Panc1 (cell line): ENCODE measurements at regions not wholly inside any gene's neighbourhood (a gene's known extent, or its start where the extent isn't known, plus 50 kb on each side); places are given as distances from the start of the nearest gene placed in this dataset.

Experiments used
- CTCF ChIP-seq: fragments of 450-650 bp; IDR thresholded peaks from 2 replicates; pipeline ENCODE4 v1.5.1; 2017; ENCODE audit warnings: mild to moderate bottlenecking
- POLR2AphosphoS5 ChIP-seq: IDR thresholded peaks from 2 replicates; pipeline ENCODE4 v1.6.1; 2012; ENCODE audit warnings: mild to moderate bottlenecking, low read depth, low read length, moderate library complexity
- REST ChIP-seq, 2 experiments: IDR thresholded peaks; 2 replicates each; pipeline ENCODE4 v1.6.1; 2011 to 2012; ENCODE audit warnings: low read depth in 2 of 2, control low read depth in 1 of 2, low read length in 1 of 2, mild to moderate bottlenecking in 1 of 2, moderate library complexity in 1 of 2; ENCODE audit not compliant: insufficient read depth in 1 of 2
- SIN3A ChIP-seq: IDR thresholded peaks from 2 replicates; pipeline ENCODE4 v1.6.1; 2012; ENCODE audit warnings: low read depth, mild to moderate bottlenecking, low read length, moderate library complexity, borderline replicate concordance; ENCODE audit not compliant: insufficient read depth
- TCF7L2 ChIP-seq: IDR thresholded peaks from 2 replicates; pipeline ENCODE4 v1.6.1; 2011; ENCODE audit warnings: mild to moderate bottlenecking, low read depth, low read length, inconsistent platforms

- TF ChIP-seq CTCF: no peak
- TF ChIP-seq REST (IDR thresholded peaks at IDR 0.05; ENCODE audit: insufficient read depth in 1 of 2, low read depth in 2 of 2, low read length in 1 of 2): no peak
- TF ChIP-seq POLR2AphosphoS5: no peak
- no peak for TF ChIP-seq TCF7L2
- no peak for TF ChIP-seq SIN3A
Observed at GRCh38 chr10:22801785-22802184, 87.4 kb upstream of the PIP4K2A start.
